ENCODE measurements at regions not wholly inside any gene's neighbourhood (a gene's known extent, or its start where the extent isn't known, plus 50 kb on each side); places are given as distances from the start of the nearest gene placed in this dataset.
"Not testable (repeated sequence)": the region's sequence is repeated elsewhere in the genome, so short reads cannot be mapped to it uniquely, and the experiment has no call there.

GRCh38 chr20:60789399-60789798, 462.7 kb upstream of the CDH4 start:
- no peak for DNase-seq

- not testable (repeated sequence) for DNase-seq
Measured at GRCh38 chr20:60790339-60790738, 461.7 kb upstream of the CDH4 start.

GRCh38 chr20:60791823-60792222, 460.2 kb upstream of the CDH4 start:
- no peak for DNase-seq

GRCh38 chr20:60792941-60793340, 459.1 kb upstream of the CDH4 start:
- DNase-seq = no peak

- no peak for DNase-seq
Measured at GRCh38 chr20:60794674-60795073, 457.4 kb upstream of the CDH4 start.

- DNase-seq = no peak
Measured at GRCh38 chr20:60795651-60796050, 456.4 kb upstream of the CDH4 start.

GRCh38 chr20:60800185-60800584, 451.9 kb upstream of the CDH4 start:
- no peak for DNase-seq

GRCh38 chr20:60802676-60803075, 449.4 kb upstream of the CDH4 start:
- no peak for DNase-seq

- no peak for DNase-seq
Measured at GRCh38 chr20:60803335-60804055, 448.6 kb upstream of the CDH4 start.

- DNase-seq = no peak
Measured at GRCh38 chr20:60804240-60804917, 447.7 kb upstream of the CDH4 start.

GRCh38 chr20:60804918-60805630, 447.0 kb upstream of the CDH4 start:
- DNase-seq = no peak

GRCh38 chr20:60806354-60806753, 445.7 kb upstream of the CDH4 start:
- no peak for DNase-seq

- DNase-seq = no peak
Measured at GRCh38 chr20:60806824-60807223, 445.2 kb upstream of the CDH4 start.

GRCh38 chr20:60808003-60808672, 443.9 kb upstream of the CDH4 start:
- DNase-seq = no peak

GRCh38 chr20:60808701-60809100, 443.4 kb upstream of the CDH4 start:
- no peak for DNase-seq

GRCh38 chr20:60810561-60810960, 441.5 kb upstream of the CDH4 start:
- no peak for DNase-seq

GRCh38 chr20:60812561-60812960, 439.5 kb upstream of the CDH4 start:
- no peak for DNase-seq

GRCh38 chr20:60813066-60813465, 439.0 kb upstream of the CDH4 start:
- no peak for DNase-seq

- DNase-seq = no peak
Measured at GRCh38 chr20:60815656-60816055, 436.4 kb upstream of the CDH4 start.

- DNase-seq = no peak
Measured at GRCh38 chr20:60816901-60817300, 435.2 kb upstream of the CDH4 start.

GRCh38 chr20:60817891-60818290, 434.2 kb upstream of the CDH4 start:
- no peak for DNase-seq

GRCh38 chr20:60819511-60819910, 432.6 kb upstream of the CDH4 start:
- DNase-seq = no peak

- DNase-seq = no peak
Measured at GRCh38 chr20:60820149-60820548, 431.9 kb upstream of the CDH4 start.

GRCh38 chr20:60820918-60821317, 431.1 kb upstream of the CDH4 start:
- no peak for DNase-seq

Data from DMS 273 treated with DMSO at 0.1 percent for 48 hours (cell line).